HUES6 (cell line): ENCODE measurements at regions not wholly inside any gene's neighbourhood (a gene's known extent, or its start where the extent isn't known, plus 50 kb on each side); places are given as distances from the start of the nearest gene placed in this dataset.
A peak's percentile ranks its signal among the peaks of the same experiment; 100 is the strongest.

Source experiments
- H3K27ac ChIP-seq: 2 replicates; pipeline ENCODE4 v1.7.0; 2013; ENCODE audit warnings: low read depth, mild to moderate bottlenecking, low read length, inconsistent platforms
- H3K27me3 ChIP-seq: 2 replicates; pipeline ENCODE4 v1.6.1; 2013; ENCODE audit warnings: low read length; ENCODE audit not compliant: control insufficient read depth, insufficient read depth
- H3K36me3 ChIP-seq: 2 replicates; pipeline ENCODE4 v1.6.1; 2013; ENCODE audit warnings: low read length; ENCODE audit not compliant: control insufficient read depth, insufficient read depth
- H3K4me1 ChIP-seq: 2 replicates; pipeline ENCODE4 v1.6.1; 2013; ENCODE audit warnings: low read length; ENCODE audit not compliant: control insufficient read depth, insufficient read depth
- H3K4me3 ChIP-seq: 2 replicates; pipeline ENCODE4 v1.5.1; 2013; ENCODE audit warnings: low read depth, low read length
- H3K9ac ChIP-seq: one replicate; pipeline ENCODE4 v1.6.1; 2013; ENCODE audit warnings: mild to moderate bottlenecking, low read length
- H3K9me3 ChIP-seq: 2 replicates; pipeline ENCODE4 v1.6.1; 2013; ENCODE audit warnings: low read depth, low read length; ENCODE audit not compliant: control insufficient read depth, insufficient read depth

- H3K9me3 ChIP-seq = no peaks in the 10 kb centered on the region
- H3K4me1 ChIP-seq = peaks cover 7% of the 10 kb centered on the region; the same call in 1 of the 2 replicates
- no peaks in the 10 kb centered on the region; the same call in 1 of the 2 replicates for H3K27me3 ChIP-seq
- no peaks in the 10 kb centered on the region for H3K36me3 ChIP-seq
- no peak overlapping the region for H3K27ac ChIP-seq
- H3K4me3 ChIP-seq = no peak overlapping the region
- H3K9ac ChIP-seq = no peak overlapping the region
These were observed 73.4 kb downstream of the GSC start for GRCh38 chr14:94696518-94696917.

DNA sequence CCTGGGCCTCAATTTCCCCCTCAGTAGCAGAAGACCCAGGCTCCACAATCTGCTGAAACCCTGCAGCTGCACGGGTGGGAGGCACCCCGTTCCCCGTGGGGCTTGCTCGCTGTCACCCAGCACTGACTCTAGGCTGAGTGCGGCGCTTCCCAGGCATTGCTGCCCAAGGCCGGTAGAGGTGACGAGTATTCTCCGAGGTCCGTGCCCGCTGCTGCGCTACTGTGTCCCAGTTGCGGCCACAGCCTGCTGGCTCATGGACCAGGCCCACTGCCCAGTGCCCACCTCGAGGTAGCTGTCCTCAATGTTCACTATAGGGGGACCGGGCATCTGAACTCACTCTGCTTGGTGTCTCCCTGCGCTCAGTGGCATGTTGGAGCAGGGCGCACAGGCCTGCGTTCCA lies 74.7 kb downstream of the GSC start:
- Histone ChIP-seq H3K9me3 (no peaks in the 10 kb centered on the region), H3K27me3 (peaks cover 9% of the 10 kb centered on the region), H3K4me1 (peaks cover 10% of the 10 kb centered on the region; the same call in 1 of the 2 replicates), H3K4me3 (no peak overlapping the region), H3K27ac (no peak overlapping the region), H3K9ac (no peak overlapping the region), H3K36me3 (no peaks in the 10 kb centered on the region)

DNA sequence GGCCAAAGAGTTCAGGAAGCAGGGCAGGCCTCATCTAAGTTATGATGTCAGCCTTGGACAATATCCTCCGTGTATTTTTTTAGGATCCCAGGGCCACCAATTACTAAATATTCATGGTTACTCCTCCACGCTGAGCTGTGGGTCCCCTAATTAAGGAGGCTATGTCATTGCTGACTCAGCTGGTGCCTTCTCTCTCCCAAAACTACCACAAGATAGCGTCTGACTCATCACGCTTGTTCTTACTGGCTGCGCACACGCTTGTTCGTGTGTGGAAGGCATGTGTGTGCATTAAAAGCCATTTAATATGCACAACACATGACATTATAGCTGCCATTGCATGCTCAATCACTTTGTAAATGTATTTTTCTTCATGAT lies 78.3 kb downstream of the GSC start:
- Histone ChIP-seq H3K9me3 (no peaks in the 10 kb centered on the region), H3K36me3 (no peaks in the 10 kb centered on the region), H3K9ac (no peak overlapping the region), H3K27ac (no peak overlapping the region), H3K27me3 (peaks cover 15% of the 10 kb centered on the region), H3K4me3 (no peak overlapping the region), H3K4me1 (peaks cover 14% of the 10 kb centered on the region)

GRCh38 chr14:94690896-94691659 lies 78.8 kb downstream of the GSC start:
- H3K4me3 ChIP-seq = no peak overlapping the region
- no peak overlapping the region for H3K27ac ChIP-seq
- H3K9ac ChIP-seq = no peak overlapping the region
- no peaks in the 10 kb centered on the region for H3K9me3 ChIP-seq
- H3K27me3 ChIP-seq = peaks cover 15% of the 10 kb centered on the region
- H3K36me3 ChIP-seq = no peaks in the 10 kb centered on the region
- peaks cover 14% of the 10 kb centered on the region for H3K4me1 ChIP-seq

DNA sequence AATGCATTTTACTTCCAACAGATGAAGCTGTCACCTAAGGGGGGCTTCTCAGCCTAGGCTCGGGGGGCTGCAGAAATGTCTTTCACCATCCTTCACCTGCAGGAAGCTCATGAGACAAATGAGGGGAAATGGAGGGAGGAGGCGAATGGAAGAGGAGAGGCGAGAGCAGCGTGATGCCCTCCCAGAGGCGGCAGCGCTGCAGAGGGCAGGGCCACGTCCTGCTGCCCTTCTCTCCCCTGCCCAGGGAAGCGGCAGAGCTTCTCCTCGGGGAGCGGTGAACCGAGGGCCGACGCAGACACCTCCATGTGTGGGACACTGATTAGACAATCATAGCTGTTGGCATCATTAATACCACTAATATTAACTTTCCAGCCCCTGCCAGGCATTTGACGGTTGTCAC lies 78.3 kb downstream of the SERPINA3 start:
- no peaks in the 10 kb centered on the region for H3K36me3 ChIP-seq
- no peak overlapping the region for H3K4me3 ChIP-seq
- no peak overlapping the region for H3K27ac ChIP-seq
- H3K9me3 ChIP-seq = no peaks in the 10 kb centered on the region
- peaks cover 14% of the 10 kb centered on the region for H3K4me1 ChIP-seq
- H3K27me3 ChIP-seq = peaks cover 15% of the 10 kb centered on the region
- H3K9ac ChIP-seq = no peak overlapping the region

DNA sequence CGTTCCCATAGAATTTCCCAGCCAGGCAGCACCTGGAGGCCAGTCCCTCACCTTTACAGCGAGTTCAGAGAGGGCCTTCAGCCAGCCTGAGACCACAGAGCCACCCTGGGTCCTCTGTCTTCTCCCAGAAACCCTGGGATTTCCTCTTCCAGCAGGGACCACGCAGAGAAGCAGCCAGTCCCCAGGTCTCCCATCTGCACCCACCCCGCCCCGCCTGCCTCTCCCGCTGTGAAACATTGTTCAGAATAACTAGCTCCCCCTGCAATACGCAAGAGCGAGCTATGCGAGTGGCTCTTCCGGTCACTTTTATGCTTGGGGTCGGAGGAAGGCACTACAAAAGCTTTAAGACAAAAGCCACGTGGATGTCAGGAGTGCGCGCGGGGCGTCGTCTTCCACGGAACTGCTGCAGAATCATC lies 77.8 kb downstream of the SERPINA3 start:
- Histone ChIP-seq H3K27ac (no peak overlapping the region), H3K9ac (no peak overlapping the region), H3K36me3 (no peaks in the 10 kb centered on the region), H3K9me3 (no peaks in the 10 kb centered on the region), H3K4me1 (peaks cover 14% of the 10 kb centered on the region), H3K4me3 (peak overlapping the region; percentile 16; the same call in 1 of the 2 replicates), H3K27me3 (peaks cover 15% of the 10 kb centered on the region)

DNA sequence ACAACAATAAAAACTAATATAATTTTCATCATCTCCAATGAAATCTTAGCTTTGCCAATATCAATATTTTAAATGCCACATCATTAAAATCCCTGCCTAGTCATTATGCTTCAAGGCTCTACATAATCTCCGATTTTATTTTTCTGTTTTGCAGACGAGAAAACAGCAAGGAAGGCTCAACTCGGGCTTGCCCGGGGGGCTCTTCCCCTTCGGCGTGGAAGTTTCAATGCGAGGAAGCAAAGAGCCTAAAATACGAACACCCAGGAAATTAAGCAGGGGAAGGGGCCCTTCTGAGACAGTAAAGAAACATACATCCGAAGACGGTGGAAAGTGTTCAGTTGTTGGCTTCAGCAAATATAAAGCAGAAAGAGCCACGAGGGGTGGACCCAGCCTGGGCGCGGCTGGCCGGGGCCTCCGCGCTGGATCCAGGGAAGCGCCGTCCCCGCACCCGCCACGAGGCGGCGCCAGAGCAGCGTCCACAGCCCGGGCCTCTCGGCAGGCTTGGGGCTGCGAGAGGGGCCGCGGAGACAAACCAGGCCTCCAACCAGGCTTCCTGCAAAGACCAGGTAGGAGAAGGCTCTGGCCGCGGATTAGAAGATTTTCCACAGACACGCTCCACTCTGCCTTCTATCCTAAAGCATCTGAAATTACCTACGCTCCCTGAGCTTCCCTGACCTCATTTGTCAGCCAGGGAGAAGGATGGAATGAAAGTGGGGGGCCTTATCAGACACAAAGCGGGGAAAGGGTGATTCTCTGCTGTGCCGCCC lies 77.2 kb downstream of the SERPINA3 start:
- Histone ChIP-seq H3K9ac (no peak overlapping the region), H3K27ac (no peak overlapping the region), H3K4me3 (peak overlapping the region; percentile 38; the same call in 1 of the 2 replicates)

DNA sequence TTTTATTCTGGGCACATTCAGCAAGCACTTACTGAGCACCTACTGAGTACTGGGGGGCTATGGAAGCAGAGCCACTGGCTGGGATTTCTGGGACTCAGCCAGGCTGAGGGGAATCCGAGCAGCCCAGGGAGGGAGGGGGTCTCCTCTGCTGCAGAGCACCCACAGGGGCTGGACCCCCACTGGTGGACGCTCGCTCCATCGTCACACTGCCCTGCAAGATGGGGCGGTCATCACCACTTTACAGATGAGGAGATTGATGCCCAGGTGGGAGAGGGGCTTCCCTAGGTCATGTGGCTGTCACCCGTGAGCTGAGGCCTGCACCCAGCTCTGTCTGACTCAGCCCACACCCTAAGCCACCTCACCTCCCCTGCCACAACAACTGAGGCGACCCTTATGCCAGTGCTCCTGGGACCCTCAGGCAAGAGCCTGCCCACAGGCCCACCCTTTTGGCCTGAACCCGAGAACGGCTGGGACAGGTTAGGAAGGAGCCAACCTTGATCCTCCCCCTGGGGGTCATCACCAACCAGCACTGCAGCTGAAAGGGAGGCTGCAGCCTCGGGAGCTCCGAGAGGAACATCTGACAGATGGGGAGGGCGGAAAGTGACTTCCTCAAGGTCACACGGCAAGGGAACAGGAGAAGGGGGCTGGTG lies 74.4 kb downstream of the SERPINA3 start:
- Histone ChIP-seq H3K9ac (no peak overlapping the region), H3K4me1 (peaks cover 12% of the 10 kb centered on the region), H3K27me3 (peaks cover 15% of the 10 kb centered on the region), H3K9me3 (no peaks in the 10 kb centered on the region), H3K36me3 (no peaks in the 10 kb centered on the region), H3K27ac (no peak overlapping the region), H3K4me3 (no peak overlapping the region)

More for the DNA sequence above, 77.2 kb downstream of the SERPINA3 start:
- peaks cover 15% of the 10 kb centered on the region for H3K27me3 ChIP-seq
- H3K36me3 ChIP-seq = no peaks in the 10 kb centered on the region
- H3K4me1 ChIP-seq = peaks cover 9% of the 10 kb centered on the region; the same call in 1 of the 2 replicates
- H3K9me3 ChIP-seq = no peaks in the 10 kb centered on the region

GRCh38 chr14:94685681-94686485 lies 73.7 kb downstream of the SERPINA3 start:
- Histone ChIP-seq H3K9ac (no peak overlapping the region), H3K36me3 (no peaks in the 10 kb centered on the region), H3K27me3 (peaks cover 13% of the 10 kb centered on the region), H3K4me3 (no peak overlapping the region), H3K4me1 (peaks cover 15% of the 10 kb centered on the region), H3K27ac (no peak overlapping the region), H3K9me3 (no peaks in the 10 kb centered on the region)

- peaks cover 12% of the 10 kb centered on the region for H3K4me1 ChIP-seq
- peaks cover 6% of the 10 kb centered on the region for H3K27me3 ChIP-seq
- H3K9me3 ChIP-seq = no peaks in the 10 kb centered on the region
- H3K27ac ChIP-seq = no peak overlapping the region
- no peak overlapping the region for H3K9ac ChIP-seq
- H3K36me3 ChIP-seq = no peaks in the 10 kb centered on the region
- no peak overlapping the region for H3K4me3 ChIP-seq
These were observed 73.0 kb downstream of the SERPINA3 start for GRCh38 chr14:94685166-94685581.
